Activated B cell treated with CpG ODN at 0.5 μM for 24 hours (primary cell): ENCODE measurements at regions not wholly inside any gene's neighbourhood (a gene's known extent, or its start where the extent isn't known, plus 50 kb on each side); places are given as distances from the start of the nearest gene placed in this dataset.
"Not testable (repeated sequence)": the region's sequence is repeated elsewhere in the genome, so short reads cannot be mapped to it uniquely, and the experiment has no call there.

Source experiments
- ATAC-seq: fragments of 200-7000 bp; cut with Tn5 transposase; one replicate; pipeline ENCODE4 v1.10.0; 2021; ENCODE audit warnings: low read depth, mild to moderate bottlenecking, moderate library complexity
- CTCF ChIA-PET: fragments of 350-600 bp; sonication (Branson Sonifier 250); formaldehyde crosslinking; loops from one replicate; lab custom pipeline; 2021; ENCODE audit warnings: antibody characterized with exemption; lab: Charles Lee
- POLR2A ChIA-PET: fragments of 350-600 bp; sonication (Branson Sonifier 250); formaldehyde crosslinking; loops from one replicate; lab custom pipeline; 2021; ENCODE audit warnings: antibody characterized with exemption; lab: Charles Lee
- DNase-seq: peaks from one replicate; pipeline ENCODE4 v3.0.0; 2022
- H3K27ac Mint-ChIP-seq: one replicate; pipeline ENCODE4 v1.8.0; 2020; ENCODE audit warnings: mixed read lengths
- H3K27me3 Mint-ChIP-seq: one replicate; pipeline ENCODE4 v1.8.0; 2021; ENCODE audit warnings: mixed read lengths
- H3K36me3 Mint-ChIP-seq: one replicate; pipeline ENCODE4 v1.8.0; 2021; ENCODE audit warnings: low read depth, mixed read lengths
- H3K4me1 Mint-ChIP-seq: one replicate; pipeline ENCODE4 v1.8.0; 2021; ENCODE audit warnings: mixed read lengths
- H3K4me3 Mint-ChIP-seq: one replicate; pipeline ENCODE4 v1.8.0; 2020; ENCODE audit warnings: mild to moderate bottlenecking, mixed read lengths
- H3K9me3 Mint-ChIP-seq: one replicate; pipeline ENCODE4 v1.8.0; 2020; ENCODE audit warnings: mixed read lengths
- intact Hi-C: fragments of 100-400 bp; cut with micrococcal nuclease; formaldehyde crosslinking; loops from one replicate; pipeline ENCODE4 v1.15.1; 2024

DNA sequence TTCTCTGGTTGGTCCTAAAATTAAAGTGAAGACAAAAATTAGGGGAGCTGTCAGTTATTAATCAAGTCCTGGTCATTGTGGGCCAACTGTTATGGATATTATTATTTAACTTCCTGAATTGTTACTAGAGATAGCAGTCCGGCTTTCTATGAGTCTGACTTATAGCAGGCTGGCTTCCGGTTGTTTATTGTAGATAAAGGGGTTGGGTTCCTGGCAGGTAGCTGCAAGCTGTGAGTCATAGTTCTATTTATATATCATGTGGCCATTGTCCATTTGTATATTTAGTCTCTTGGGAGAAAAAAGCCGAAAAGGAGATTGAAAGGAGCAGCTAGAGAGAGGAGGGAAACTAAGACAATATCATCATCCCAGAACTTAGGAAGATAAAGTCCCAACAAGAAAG, 2668.0 kb upstream of the TPTE start:
- intact Hi-C loops, POLR2A ChIA-PET: not testable (repeated sequence)

DNA sequence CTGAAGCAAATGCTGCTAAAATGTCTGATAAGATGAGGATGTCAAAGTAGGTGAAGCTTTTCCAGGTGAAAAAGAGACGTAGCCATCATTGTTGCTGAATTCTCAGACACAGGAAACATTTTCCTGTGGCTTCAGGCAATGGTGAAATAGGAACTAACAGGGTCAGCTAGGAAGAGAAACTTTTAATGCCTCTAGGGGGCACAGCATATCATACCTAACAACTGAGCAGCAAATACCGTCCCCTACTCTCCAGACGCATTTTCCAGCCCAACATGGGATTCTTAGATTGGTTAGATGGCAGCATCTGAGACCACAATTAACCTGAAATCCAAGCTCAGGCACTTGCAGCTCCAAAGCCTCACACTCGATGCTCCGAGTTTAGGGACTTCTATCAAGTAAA, 2667.5 kb upstream of the TPTE start:
- H3K27ac Mint-ChIP-seq, H3K36me3 Mint-ChIP-seq, H3K9me3 Mint-ChIP-seq, H3K4me3 Mint-ChIP-seq, H3K4me1 Mint-ChIP-seq, intact Hi-C loops, H3K27me3 Mint-ChIP-seq, DNase-seq, ATAC-seq, CTCF ChIA-PET, POLR2A ChIA-PET: not testable (repeated sequence)

More for the DNA sequence above, 2668.0 kb upstream of the TPTE start:
- H3K4me1 Mint-ChIP-seq, H3K27ac Mint-ChIP-seq, DNase-seq, ATAC-seq, H3K4me3 Mint-ChIP-seq, H3K36me3 Mint-ChIP-seq, H3K9me3 Mint-ChIP-seq, H3K27me3 Mint-ChIP-seq, CTCF ChIA-PET: not testable (repeated sequence)
